K562 (cell line): ENCODE measurements at regions not wholly inside any gene's neighbourhood (a gene's known extent, or its start where the extent isn't known, plus 50 kb on each side); places are given as distances from the start of the nearest gene placed in this dataset.

ENCODE experiments used
- ATAC-seq: fragments of 200-7000 bp; cut with Tn5 transposase; 3 replicates; pipeline ENCODE4 v1.9.1; 2020; ENCODE audit warnings: moderate library complexity
- BruUV-seq: library from RNA; stranded (reverse); fragments of 400-500 nt; replicated peaks from 2 replicates; lab custom pipeline; 2021; lab: Mats Ljungman, UMichigan
- CTCF ChIA-PET: fragments of 300-600 bp; formaldehyde crosslinking; extraction: SDS; loops from one replicate; lab custom pipeline; 2021; ENCODE audit warnings: low intra/inter-chr PET ratio; lab: Yijun Ruan, JAX
- POLR2A ChIA-PET: fragments of 300-600, 350-650 bp; sonication (Branson Sonifier 250); formaldehyde crosslinking; extraction: SDS; loops from one replicate; lab custom pipeline; 2021; ENCODE audit warnings: antibody characterized with exemption, inconsistent platforms; lab: Yijun Ruan, JAX
- DNase-seq, 4 experiments: peaks; one replicate each; pipeline versions ENCODE4 v3.0.0 to v3.0.0-alpha.2; 2011 to 2018; ENCODE audit warnings: low spot score in 3 of 4, mixed read lengths in 3 of 4; ENCODE audit errors: extremely low read depth in 1 of 4
- FAIRE-seq: peaks from 2 replicates; lab custom pipeline; 2011; peaks lifted over from hg19 to GRCh38; lab: Jason Lieb, UNC
- H2AFZ ChIP-seq: 2 replicates; pipeline ENCODE4 v1.6.0; 2011; ENCODE audit warnings: low read depth, low read length, control low read depth, inconsistent platforms
- H3K27ac ChIP-seq: fragments of 200-600 bp; 3 replicates; pipeline ENCODE4 v1.8.0; 2011; ENCODE audit warnings: low read depth, mild to moderate bottlenecking, control low read depth, inconsistent platforms, low read length, moderate library complexity, mixed read lengths; ENCODE audit errors: extremely low read depth
- H3K27me3 ChIP-seq, 2 experiments: fragments of 300-600 bp in 1 of 2; 2 replicates in 1 of 2; 3 replicates in 1 of 2; pipeline versions ENCODE4 v1.6.0 to v1.8.0; 2011; ENCODE audit warnings: inconsistent platforms in 2 of 2, low read length in 2 of 2, mild to moderate bottlenecking in 1 of 2, mixed read lengths in 1 of 2, moderate library complexity in 1 of 2; ENCODE audit not compliant: control insufficient read depth in 2 of 2, insufficient read depth in 2 of 2
- H3K36me3 ChIP-seq: fragments of 300-600 bp; 3 replicates; pipeline ENCODE4 v1.8.0; 2011; ENCODE audit warnings: mild to moderate bottlenecking, low read length, inconsistent platforms; ENCODE audit not compliant: control insufficient read depth, insufficient read depth
- H3K4me1 ChIP-seq, 2 experiments: fragments of 200-600 bp in 1 of 2; replicated peaks in 1 of 2; 2 replicates in 1 of 2; 3 replicates in 1 of 2; pipeline versions ENCODE4 v1.5.1 to v1.8.0; 2011; ENCODE audit warnings: inconsistent platforms in 2 of 2, low read length in 2 of 2, mild to moderate bottlenecking in 1 of 2, mixed read lengths in 1 of 2, moderate library complexity in 1 of 2; ENCODE audit not compliant: control insufficient read depth in 2 of 2, insufficient read depth in 2 of 2
- H3K4me2 ChIP-seq: 2 replicates; pipeline ENCODE4 v1.6.1; 2011; ENCODE audit warnings: low read length, control low read depth, inconsistent platforms, mixed read lengths; ENCODE audit not compliant: insufficient read depth
- H3K4me3 ChIP-seq: fragments of 200-600 bp; sonication (generic), shearing (Covaris generic); 2 replicates; pipeline ENCODE4 v1.5.1; 2016; ENCODE audit warnings: control low read depth, inconsistent platforms
- H3K79me2 ChIP-seq: fragments of 200-600 bp; 3 replicates; pipeline ENCODE4 v1.8.0; 2011; ENCODE audit warnings: low read length, inconsistent platforms; ENCODE audit not compliant: control insufficient read depth, insufficient read depth
- H3K9ac ChIP-seq, 2 experiments: 2 replicates each; pipeline versions ENCODE4 v1.6.0 to v1.6.1; 2011; ENCODE audit warnings: low read depth in 2 of 2, low read length in 2 of 2, control low read depth in 1 of 2, inconsistent platforms in 1 of 2, mild to moderate bottlenecking in 1 of 2, mixed read lengths in 1 of 2; ENCODE audit not compliant: insufficient read depth in 1 of 2
- H3K9me1 ChIP-seq: one replicate; pipeline ENCODE4 v1.6.0; 2011; ENCODE audit warnings: inconsistent platforms, mild to moderate bottlenecking, low read length, moderate library complexity; ENCODE audit not compliant: control insufficient read depth, insufficient read depth
- H3K9me3 ChIP-seq: replicated peaks from 2 replicates; pipeline ENCODE4 v1.5.1; 2011; ENCODE audit warnings: low read depth, low read length, inconsistent platforms; ENCODE audit not compliant: control insufficient read depth, insufficient read depth
- H4K20me1 ChIP-seq: replicated peaks from 2 replicates; pipeline ENCODE4 v1.6.1; 2011; ENCODE audit warnings: low read length, inconsistent platforms, mixed read lengths; ENCODE audit not compliant: control insufficient read depth, insufficient read depth
- ETV1 ChIP-seq: fragments of 450-650 bp; conservative IDR thresholded peaks from 2 replicates; pipeline ENCODE4 v1.6.1; 2016; ENCODE audit warnings: missing genetic modification characterization, control low read depth, low read depth, missing compliant biosample characterization
- FOXA3 ChIP-seq, 2 experiments: fragments of 450-650 bp in 1 of 2; sonication (generic) in 1 of 2; formaldehyde crosslinking; IDR thresholded peaks in 1 of 2; conservative IDR thresholded peaks in 1 of 2; 2 replicates each; pipeline versions ENCODE4 v1.4.0 to v1.8.0; 2020 to 2022; ENCODE audit warnings: mild to moderate bottlenecking in 2 of 2, missing genetic modification reagents in 1 of 2
- FOXJ3 ChIP-seq: sonication (generic); formaldehyde crosslinking; IDR thresholded peaks from 2 replicates; pipeline ENCODE4 v1.4.0; 2020; ENCODE audit warnings: mild to moderate bottlenecking, missing genetic modification reagents
- GATAD2A ChIP-seq: fragments of 450-650 bp; IDR thresholded peaks from 2 replicates; pipeline ENCODE4 v1.6.1; 2017
- GTF3C2 ChIP-seq: IDR thresholded peaks from 3 replicates; pipeline ENCODE4 v1.6.1; 2011; ENCODE audit warnings: borderline replicate concordance, mild to moderate bottlenecking, moderate library complexity; ENCODE audit not compliant: insufficient read length; ENCODE audit errors: extremely low read depth
- KAT2B ChIP-seq: IDR thresholded peaks from one replicate; pipeline ENCODE4 v1.6.1; 2012; ENCODE audit warnings: low read depth, mild to moderate bottlenecking, control low read depth, inconsistent platforms, low read length, moderate library complexity
- NCOA4 ChIP-seq: fragments of 450-650 bp; IDR thresholded peaks from 2 replicates; pipeline ENCODE4 v1.6.1; 2018; ENCODE audit warnings: mild to moderate bottlenecking; ENCODE audit not compliant: partially characterized antibody
- SMAD4 ChIP-seq: fragments of 250-450 bp; sonication (Bioruptor Pico); conservative IDR thresholded peaks from 2 replicates; pipeline ENCODE4 v1.8.0; 2021; ENCODE audit warnings: inconsistent platforms, mild to moderate bottlenecking, moderate library complexity
- TCF15 ChIP-seq: fragments of 250-450 bp; sonication (Bioruptor Pico); IDR thresholded peaks from 2 replicates; pipeline ENCODE4 v1.8.0; 2022; ENCODE audit warnings: moderate library complexity, mild to moderate bottlenecking, inconsistent platforms
- THRB ChIP-seq: fragments of 450-650 bp; formaldehyde crosslinking; conservative IDR thresholded peaks from 2 replicates; pipeline ENCODE4 v1.4.0; 2022; ENCODE audit warnings: mild to moderate bottlenecking, missing genetic modification characterization
- WGBS: fragments of 100-300 bp; shearing (Covaris generic); methylation state at CpG from one replicate; pipeline ENCODE4 v1.1.6; 2016; ENCODE audit warnings: low coverage, mixed read lengths; ENCODE audit not compliant: insufficient coverage; ENCODE audit errors: missing lambda C conversion rate; 5-methylcytosine and 5-hydroxymethylcytosine counted together
- in situ Hi-C: fragments of 300-500 bp; cut with MboI; formaldehyde crosslinking; loops from 4 replicates; pipeline ENCODE4 v1.15.0; 2018; ENCODE audit warnings: inconsistent platforms, mixed read lengths
- intact Hi-C: fragments of 100-400 bp; cut with micrococcal nuclease; formaldehyde crosslinking; loops from 2 replicates; pipeline ENCODE4 v1.14.2; 2022

- no peaks in the 10 kb centered on the region for H3K79me2 ChIP-seq
- FAIRE-seq = no peak
- TF ChIP-seq FOXJ3 (CRISPR knock-in tag) = no peak
- TF ChIP-seq TCF15 = no peak
- TF ChIP-seq NCOA4 = no peak
- TF ChIP-seq, all 486 proteins: peak for 0
- no peak overlapping the region for H3K4me3 ChIP-seq
- in situ Hi-C loops (no loop called here), intact Hi-C loops (no loop called here)
- no peaks in the 10 kb centered on the region for H3K9me3 ChIP-seq
- no peaks in the 10 kb centered on the region for H3K36me3 ChIP-seq
- no peak overlapping the region for H2AFZ ChIP-seq
- no peaks in the 10 kb centered on the region for H3K4me1 ChIP-seq
- no peak overlapping the region for H3K4me2 ChIP-seq
- DNase-seq = no peak
- H4K20me1 ChIP-seq = no peaks in the 10 kb centered on the region
- no TSS peak for BruUV-seq
- no peak overlapping the region for H3K9ac ChIP-seq
- ChIA-PET CTCF (no interaction called here), POLR2A (no interaction called here)
- no peaks in the 10 kb centered on the region for H3K27me3 ChIP-seq
- no peak overlapping the region for H3K27ac ChIP-seq
- no peak for ATAC-seq
- H3K9me1 ChIP-seq = no peaks in the 10 kb centered on the region
- 2% methylated on average over 2 of the region's 2 CpGs for WGBS
Measured at GRCh38 chr7:80278737-80279136, 144.1 kb downstream of the GNAI1 start.

- DNase-seq (no peak), ATAC-seq (no peak), FAIRE-seq (no peak)
- Histone ChIP-seq H3K9ac (no peak overlapping the region), H3K27ac (no peak overlapping the region), H3K27me3 (no peaks in the 10 kb centered on the region), H3K79me2 (no peaks in the 10 kb centered on the region), H4K20me1 (no peaks in the 10 kb centered on the region), H3K36me3 (no peaks in the 10 kb centered on the region), H3K4me1 (no peaks in the 10 kb centered on the region), H3K9me1 (no peaks in the 10 kb centered on the region), H3K4me3 (no peak overlapping the region), H3K9me3 (no peaks in the 10 kb centered on the region), H2AFZ (no peak overlapping the region), H3K4me2 (no peak overlapping the region)
- ChIA-PET CTCF (no interaction called here), POLR2A (no interaction called here)
- in situ Hi-C loops (no loop called here), intact Hi-C loops (no loop called here)
- WGBS = 0% methylated on average over 6 of the region's 6 CpGs
- BruUV-seq = no TSS peak
- no peak for TF ChIP-seq ETV1 (tag)
- no peak for TF ChIP-seq THRB (CRISPR knock-in tag)
- TF ChIP-seq GTF3C2 = no peak
- no peak for TF ChIP-seq GATAD2A
- TF ChIP-seq KAT2B = no peak
- no peak for TF ChIP-seq FOXA3 (CRISPR knock-in tag; conservative IDR thresholded peaks at IDR 0.05 in 1 of 2, IDR thresholded peaks at IDR 0.05 in 1 of 2)
- TF ChIP-seq SMAD4 = no peak
Measured at GRCh38 chr7:80277434-80278427, 143.1 kb downstream of the GNAI1 start.
